ENCODE measurements at regions not wholly inside any gene's neighbourhood (a gene's known extent, or its start where the extent isn't known, plus 50 kb on each side); places are given as distances from the start of the nearest gene placed in this dataset.
A peak's percentile ranks its signal among the peaks of the same experiment; 100 is the strongest.

DNA sequence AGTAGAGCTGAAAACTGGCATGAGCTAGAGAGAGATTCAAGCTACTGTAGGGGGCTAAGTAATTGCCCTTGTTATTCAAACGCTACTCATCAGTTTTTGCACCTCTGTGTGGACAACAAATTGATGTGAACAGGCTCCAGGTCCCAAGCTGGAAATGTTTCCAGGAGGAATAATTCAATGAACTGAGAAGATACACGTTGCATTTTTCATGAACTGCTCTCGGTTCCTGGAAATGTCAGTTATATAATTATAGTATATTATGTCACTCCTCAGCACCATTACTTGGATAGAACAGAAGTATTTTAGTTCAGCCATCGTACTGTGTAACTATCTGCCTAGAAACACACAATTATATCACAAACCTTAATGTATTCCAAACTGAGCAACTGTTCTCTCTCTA is 65.9 kb upstream of the A1CF start:
- no peak overlapping the region for H3K4me3 ChIP-seq
- intact Hi-C loops (cut with DNase I) = no loop called here
- TF ChIP-seq POLR2A (IDR thresholded peaks at IDR 0.05) (no peak), CTCF (IDR thresholded peaks at IDR 0.05) (no peak)
- no peak for DNase-seq
- no peaks in the 10 kb centered on the region for H3K27me3 ChIP-seq
- ATAC-seq = no peak
- H3K27ac ChIP-seq = no peak overlapping the region
- no peaks in the 10 kb centered on the region for H3K36me3 ChIP-seq (replicated peaks in 1 of 2; ENCODE audit: insufficient read depth in 1 of 2, low read depth in 2 of 2)
- 53 to 55% methylated on average over 4 of the region's 4 CpGs for WGBS, 2 donors
- H3K4me1 ChIP-seq = no peaks in the 10 kb centered on the region
- H3K9me3 ChIP-seq = no peaks in the 10 kb centered on the region

DNA sequence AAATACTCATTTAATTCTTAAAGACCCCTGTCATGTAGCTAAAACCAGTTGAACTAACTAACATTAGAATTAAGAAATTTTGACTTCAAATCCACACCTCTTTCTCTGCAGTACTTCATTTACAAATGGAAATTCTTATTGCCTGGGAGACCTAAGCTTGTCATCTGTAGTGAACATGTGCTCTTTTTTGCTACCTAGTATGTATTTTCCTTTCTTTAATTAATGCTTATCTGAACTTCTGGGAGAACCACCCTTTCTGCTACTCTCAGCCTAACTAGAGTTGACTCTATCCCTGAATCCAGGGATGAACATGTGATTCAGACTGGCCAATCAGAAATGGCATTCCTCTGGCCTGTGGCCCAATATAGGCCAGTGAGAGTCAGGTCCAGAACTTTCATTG is 75.9 kb upstream of the A1CF start:
- no peak for DNase-seq
- no peak for TF ChIP-seq POLR2A (IDR thresholded peaks at IDR 0.05)
- TF ChIP-seq CTCF (IDR thresholded peaks at IDR 0.05) = no peak
- Histone ChIP-seq H3K9me3 (no peaks in the 10 kb centered on the region), H3K27ac (no peak overlapping the region), H3K4me3 (no peak overlapping the region), H3K4me1 (no peaks in the 10 kb centered on the region), H3K27me3 (no peaks in the 10 kb centered on the region), H3K36me3 (replicated peaks in 1 of 2; ENCODE audit: insufficient read depth in 1 of 2, low read depth in 2 of 2) (no peaks in the 10 kb centered on the region)
- intact Hi-C loops (cut with DNase I) = no loop called here
- no peak for ATAC-seq

DNA sequence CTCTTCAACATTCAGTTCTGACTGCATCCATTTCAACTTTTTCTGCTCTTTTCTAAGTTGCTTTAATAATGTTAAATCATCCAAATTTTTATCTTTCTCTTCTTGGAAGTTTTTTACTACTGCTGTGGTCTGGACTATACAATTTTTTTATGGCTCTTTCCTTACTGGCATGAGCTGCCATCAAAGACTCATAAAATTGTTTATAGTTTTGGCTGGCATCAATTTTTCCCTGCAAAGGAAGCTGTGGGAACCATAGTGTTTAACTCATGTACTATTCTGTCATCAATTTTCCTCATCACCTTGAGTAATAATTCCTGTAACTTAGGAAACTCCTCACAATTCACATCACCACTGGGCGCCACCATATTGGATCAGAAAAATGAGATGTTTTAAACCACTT is 77.6 kb upstream of the A1CF start:
- no peak for ATAC-seq
- WGBS, 2 donors = 92 to 96% methylated on average over 1 of the region's 1 CpG
- DNase-seq = no peak
- TF ChIP-seq POLR2A (IDR thresholded peaks at IDR 0.05) (no peak), CTCF (IDR thresholded peaks at IDR 0.05) (no peak)
- Histone ChIP-seq H3K9me3 (no peaks in the 10 kb centered on the region), H3K4me3 (no peak overlapping the region), H3K27ac (no peak overlapping the region), H3K27me3 (no peaks in the 10 kb centered on the region), H3K4me1 (no peaks in the 10 kb centered on the region), H3K36me3 (replicated peaks in 1 of 2; ENCODE audit: insufficient read depth in 1 of 2, low read depth in 2 of 2) (no peaks in the 10 kb centered on the region)
- intact Hi-C loops (cut with DNase I) = no loop called here

- 81% methylated on average over 4 of the region's 4 CpGs for WGBS, 2 donors
- no peak for TF ChIP-seq CTCF (IDR thresholded peaks at IDR 0.05)
- no peak for TF ChIP-seq POLR2A (IDR thresholded peaks at IDR 0.05)
- Histone ChIP-seq H3K27me3 (no peaks in the 10 kb centered on the region), H3K4me3 (no peak overlapping the region), H3K9me3 (no peaks in the 10 kb centered on the region), H3K4me1 (peaks cover 23% of the 10 kb centered on the region), H3K36me3 (replicated peaks in 1 of 2; ENCODE audit: insufficient read depth in 1 of 2, low read depth in 2 of 2) (no peaks in the 10 kb centered on the region), H3K27ac (no peak overlapping the region)
- DNase-seq (no peak), ATAC-seq (no peak)
- intact Hi-C loops (cut with DNase I) = no loop called here
Measured at GRCh38 chr10:50968386-50969091, 83.1 kb upstream of the A1CF start.

DNA sequence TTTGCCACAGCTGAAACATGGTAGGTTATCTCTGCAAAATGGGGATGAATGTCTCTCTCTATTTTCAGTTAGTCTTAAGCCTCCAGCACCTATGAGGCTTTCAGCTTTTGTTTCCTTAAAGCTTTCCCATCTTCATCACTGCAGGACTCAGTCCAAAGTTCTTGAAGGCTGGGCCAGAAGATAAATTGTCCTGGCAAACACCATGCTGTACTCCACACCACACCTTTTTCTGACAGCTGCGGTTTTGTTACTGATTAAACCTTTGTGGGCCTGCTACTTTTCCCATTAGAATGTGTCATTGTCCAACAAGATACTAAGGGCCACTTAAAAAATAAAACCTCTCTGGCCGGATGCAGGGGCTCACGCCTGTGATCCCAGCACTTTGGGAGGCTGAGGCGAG is 87.2 kb upstream of the A1CF start:
- Histone ChIP-seq H3K27ac (peak overlapping the region in 3 of 4 donors; percentile 38 to 78 (median 51)), H3K4me1 (peaks cover 25% of the 10 kb centered on the region), H3K36me3 (replicated peaks in 1 of 2; ENCODE audit: insufficient read depth in 1 of 2, low read depth in 2 of 2) (no peaks in the 10 kb centered on the region), H3K27me3 (no peaks in the 10 kb centered on the region), H3K9me3 (no peaks in the 10 kb centered on the region), H3K4me3 (no peak overlapping the region)
- intact Hi-C loops (cut with DNase I) = no loop called here
- DNase-seq = peak; percentile 58 to 87 (median 70)
- TF ChIP-seq POLR2A (IDR thresholded peaks at IDR 0.05) (no peak), CTCF (IDR thresholded peaks at IDR 0.05) (no peak)
- WGBS, 2 donors = 14 to 24% methylated on average over 4 of the region's 4 CpGs
- ATAC-seq = peak; percentile 99

All from body of pancreas (tissue), 4 donors.